Head of caudate nucleus (tissue), 42 donors: ENCODE measurements at regions not wholly inside any gene's neighbourhood (a gene's known extent, or its start where the extent isn't known, plus 50 kb on each side); places are given as distances from the start of the nearest gene placed in this dataset.
"Not testable (repeated sequence)": the region's sequence is repeated elsewhere in the genome, so short reads cannot be mapped to it uniquely, and the experiment has no call there.

ENCODE experiments used
- DNase-seq, 42 donors: peaks; one replicate each; pipeline versions ENCODE4 v3.0.0 to v3.0.0-alpha.2; 2020 to 2021; ENCODE audit warnings: mixed read lengths in 7 of 42
- intact Hi-C: fragments of 100-400 bp; cut with DNase I; formaldehyde crosslinking; loops from one replicate; pipeline ENCODE4 v1.15.0; 2022

DNA sequence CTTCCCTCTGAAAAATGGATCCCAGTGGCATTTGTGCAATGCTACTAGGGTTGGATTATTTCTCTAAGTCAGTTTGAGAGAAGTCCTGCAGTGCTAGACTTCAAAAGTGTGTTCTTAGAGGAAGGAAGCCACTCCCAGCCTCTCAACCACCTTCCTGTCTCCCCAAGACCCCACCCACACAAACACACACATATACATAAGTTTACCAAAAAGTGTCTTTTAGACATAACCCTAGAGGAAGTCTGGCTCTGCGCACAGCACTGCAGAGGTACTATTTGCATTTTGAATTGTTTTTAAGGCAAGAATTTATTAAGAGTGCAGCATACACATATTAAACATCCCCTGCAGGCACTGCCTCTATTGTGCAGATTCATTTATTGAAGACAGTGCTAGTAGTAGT is 127.3 kb downstream of the HHIPL2 start:
- intact Hi-C loops: no loop called here
- DNase-seq: no peak

GRCh38 chr1:222418654-222419053 is 129.2 kb downstream of the HHIPL2 start:
- intact Hi-C loops: no loop called here
- no peak for DNase-seq

DNA sequence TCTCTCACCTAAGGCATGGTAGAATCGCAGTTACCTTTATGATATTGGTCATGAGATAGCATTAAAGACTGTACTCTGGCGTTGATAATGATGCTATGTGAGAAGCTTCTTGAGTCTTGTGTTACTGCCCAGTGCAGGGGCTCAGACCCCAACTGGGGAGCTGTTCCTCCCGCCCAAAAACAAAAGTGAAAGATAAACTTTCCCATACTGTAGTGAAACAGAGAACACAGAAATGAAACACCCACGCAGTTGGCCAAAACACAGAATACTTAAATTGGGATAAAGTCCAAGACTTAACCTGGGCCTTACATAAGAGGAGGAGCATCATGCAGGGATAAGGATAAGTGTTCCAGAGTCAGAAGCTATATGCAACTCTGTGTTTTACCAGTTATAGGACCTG is 130.6 kb downstream of the HHIPL2 start:
- intact Hi-C loops: no loop called here
- no peak for DNase-seq

DNA sequence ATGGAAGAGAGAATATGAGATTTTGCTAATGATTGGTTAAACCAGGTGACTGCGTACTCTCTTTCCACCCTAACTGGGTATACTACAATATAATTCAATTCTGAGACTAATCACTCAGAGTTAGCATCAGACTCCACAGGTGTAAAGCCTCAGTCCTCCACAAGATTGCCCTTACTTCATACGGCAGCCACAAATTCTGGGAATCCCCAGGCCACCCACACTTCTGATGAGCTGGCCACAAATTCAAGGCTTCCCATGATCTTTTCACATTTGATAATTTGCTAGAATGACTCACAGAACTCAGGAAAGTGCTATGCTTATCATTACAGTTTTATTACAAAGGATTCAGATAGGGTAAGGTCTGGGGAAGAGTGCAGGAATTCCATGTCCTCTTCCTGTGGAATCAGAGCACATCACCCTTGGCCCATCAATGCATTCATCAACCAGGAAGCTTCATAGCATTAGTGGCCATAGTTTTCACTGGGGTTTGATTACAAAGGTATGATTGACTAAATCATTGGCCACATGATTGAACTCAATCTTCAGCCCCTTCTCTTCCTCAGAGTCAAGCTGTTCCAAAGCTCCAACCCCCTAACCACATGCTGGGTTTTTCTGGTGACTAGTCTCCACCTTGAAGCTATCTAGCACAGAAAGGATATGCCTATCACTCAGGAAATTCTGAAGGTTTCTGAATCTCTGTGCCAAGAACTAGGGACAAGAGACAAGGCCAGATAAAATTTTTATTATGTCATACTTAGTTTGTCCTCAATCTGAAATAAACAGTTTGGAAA is 131.7 kb downstream of the HHIPL2 start:
- intact Hi-C loops: no loop called here
- DNase-seq: no peak

- intact Hi-C loops: no loop called here
- DNase-seq: no peak
Observed at GRCh38 chr1:222415441-222415840, 132.5 kb downstream of the HHIPL2 start.

DNA sequence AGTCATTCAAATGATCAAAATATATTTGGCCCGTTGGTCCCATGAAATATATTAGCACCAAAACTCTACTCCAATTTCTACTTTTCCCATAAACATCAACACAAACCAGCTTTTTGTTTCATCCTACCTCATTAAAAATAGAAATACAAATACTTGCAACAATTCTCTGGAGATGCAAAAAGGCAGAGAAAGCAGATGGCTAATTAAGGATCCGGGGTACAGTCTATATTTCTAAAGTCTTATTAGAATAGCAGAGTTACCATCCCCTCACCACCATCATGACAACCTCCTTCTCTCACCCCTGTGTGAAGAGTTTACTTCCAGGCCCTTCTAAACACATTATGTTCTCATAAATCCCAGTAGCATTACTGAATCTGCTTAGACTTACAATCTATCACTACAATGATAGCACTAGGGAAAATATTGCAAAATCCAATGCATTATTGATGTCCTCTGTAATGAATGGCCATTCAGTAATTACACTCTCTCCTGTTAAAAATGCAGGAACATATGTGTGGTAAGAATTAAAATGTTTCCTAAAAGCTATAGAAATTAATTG is 133.8 kb downstream of the HHIPL2 start:
- intact Hi-C loops: no loop called here
- no peak for DNase-seq

GRCh38 chr1:222413436-222413835 is 134.5 kb downstream of the HHIPL2 start:
- intact Hi-C loops: no loop called here
- no peak for DNase-seq

GRCh38 chr1:222404710-222405109 is 143.2 kb downstream of the HHIPL2 start:
- intact Hi-C loops: no loop called here
- DNase-seq: no peak

DNA sequence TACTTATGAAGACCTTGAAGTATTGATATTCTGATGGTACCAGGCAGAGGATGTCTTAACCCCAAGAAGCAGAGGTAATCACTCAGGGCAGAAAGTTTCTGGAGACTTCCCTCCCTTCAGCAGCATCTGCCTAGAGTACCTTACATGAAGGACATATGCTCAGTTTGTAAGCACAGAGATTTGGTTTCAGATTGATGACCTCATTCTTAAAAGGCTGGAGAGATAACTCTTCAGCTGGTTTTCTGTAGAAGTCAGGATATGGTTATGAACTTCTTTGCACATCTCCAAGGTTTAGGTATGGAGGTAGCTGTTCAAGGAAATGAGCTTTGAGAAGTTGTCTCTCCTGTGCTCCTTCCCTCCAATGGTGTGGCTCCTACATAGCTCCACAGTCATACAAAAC is 148.7 kb downstream of the HHIPL2 start:
- intact Hi-C loops: no loop called here
- DNase-seq: no peak

DNA sequence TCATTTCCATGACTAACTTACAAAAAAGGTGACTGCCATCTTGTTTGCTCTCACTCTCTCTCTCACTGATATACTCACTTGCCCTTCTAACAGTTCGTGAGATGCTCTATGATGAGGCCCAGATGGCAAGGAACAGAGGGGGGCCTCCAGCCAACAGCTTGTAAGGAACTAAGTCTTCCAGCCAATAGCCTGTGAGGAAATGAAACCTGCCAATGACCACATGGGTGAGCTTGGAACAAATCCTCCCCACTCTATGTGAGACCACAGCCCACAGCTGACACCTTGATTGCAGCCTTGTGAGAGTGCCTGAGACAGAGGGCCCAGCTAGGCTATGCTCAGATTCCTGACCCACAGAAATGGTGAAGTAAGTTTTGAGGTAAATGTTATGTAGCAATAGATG is 153.7 kb downstream of the HHIPL2 start:
- DNase-seq: no peak

GRCh38 chr1:222392556-222392955 is 155.3 kb downstream of the HHIPL2 start:
- DNase-seq: no peak
- intact Hi-C loops: no loop called here

More for the DNA sequence above, 153.7 kb downstream of the HHIPL2 start:
- intact Hi-C loops: no loop called here

GRCh38 chr1:222390181-222390580 is 157.7 kb downstream of the HHIPL2 start:
- DNase-seq: no peak

DNA sequence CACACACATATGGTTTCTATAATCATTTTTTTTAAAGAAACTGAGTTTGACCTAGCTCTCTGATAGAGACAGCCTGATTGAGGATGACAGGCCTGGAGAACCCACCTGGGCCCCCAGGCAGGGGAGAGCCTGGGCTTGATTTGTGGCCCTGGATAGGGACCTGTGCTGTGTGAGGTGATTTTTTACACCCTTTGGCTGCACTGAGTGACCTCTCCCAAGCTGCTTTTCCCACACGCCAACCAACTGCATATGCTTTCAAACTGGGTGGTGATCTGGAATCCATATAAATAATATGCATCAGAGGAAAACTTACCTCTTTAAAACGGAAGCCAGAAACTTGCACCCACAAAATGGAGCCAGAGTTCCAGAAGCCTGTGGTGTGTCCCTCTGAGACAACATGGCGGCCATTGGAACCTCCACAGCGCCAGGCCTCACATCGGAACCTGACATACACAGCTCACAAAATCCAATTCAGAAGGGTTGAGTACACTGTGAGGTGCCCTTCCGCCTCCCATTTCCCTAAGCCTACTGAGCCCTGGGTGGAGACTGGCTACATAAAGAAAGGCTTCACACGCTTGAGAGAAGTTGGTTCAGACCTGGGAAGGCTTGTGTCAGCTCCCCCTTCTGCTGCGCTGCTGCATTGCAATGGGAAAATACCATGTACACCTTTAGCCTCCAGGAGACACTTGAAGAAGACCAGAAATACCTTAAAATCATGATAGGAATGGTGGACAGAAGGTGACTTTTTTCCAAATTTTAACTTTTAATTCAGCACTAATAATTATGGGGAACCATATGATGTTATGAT is 160.7 kb downstream of the HHIPL2 start:
- intact Hi-C loops: no loop called here
- no peak for DNase-seq

More at GRCh38 chr1:222390181-222390580, 157.7 kb downstream of the HHIPL2 start:
- intact Hi-C loops: no loop called here

DNA sequence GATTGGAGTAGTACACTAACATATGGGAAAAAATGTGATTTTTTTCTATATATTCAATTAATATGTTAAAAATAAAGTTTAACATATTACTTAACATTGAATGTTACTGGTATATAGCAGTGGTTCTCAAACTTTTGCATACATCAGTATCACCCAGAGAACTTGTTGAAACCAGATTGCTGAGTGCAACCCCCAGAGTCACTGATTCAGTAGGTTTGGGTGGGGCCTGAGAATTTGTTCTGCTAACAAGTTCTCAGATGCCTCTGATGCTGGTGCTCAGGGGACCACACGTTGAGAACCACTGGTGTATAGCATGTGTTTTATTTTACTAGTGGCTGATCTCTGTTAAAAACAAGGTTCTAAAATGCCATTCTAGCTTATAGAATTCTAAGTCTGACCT is 161.9 kb downstream of the HHIPL2 start:
- intact Hi-C loops: no loop called here
- no peak for DNase-seq

DNA sequence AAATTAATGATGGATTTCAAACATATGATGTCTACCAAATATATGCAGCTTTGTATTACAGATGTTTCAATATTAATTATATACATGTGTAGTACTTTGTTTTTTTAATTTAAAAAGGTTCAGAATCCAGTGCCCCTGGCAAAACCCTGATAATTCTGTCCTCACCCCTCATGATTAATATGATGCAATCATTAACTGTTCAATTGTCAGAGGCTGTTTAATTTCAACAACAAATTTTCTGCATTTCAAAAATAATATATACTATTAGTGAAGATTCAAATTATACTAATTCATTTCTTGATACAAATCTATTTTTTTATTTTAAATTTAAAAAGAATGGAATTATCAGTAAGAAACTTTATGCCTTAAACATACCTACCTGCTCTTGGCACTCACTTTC is 162.6 kb downstream of the HHIPL2 start:
- no peak for DNase-seq
- intact Hi-C loops: no loop called here

- no peak for DNase-seq
- intact Hi-C loops: no loop called here
Observed at GRCh38 chr1:222384531-222384930, 163.4 kb downstream of the HHIPL2 start.

DNA sequence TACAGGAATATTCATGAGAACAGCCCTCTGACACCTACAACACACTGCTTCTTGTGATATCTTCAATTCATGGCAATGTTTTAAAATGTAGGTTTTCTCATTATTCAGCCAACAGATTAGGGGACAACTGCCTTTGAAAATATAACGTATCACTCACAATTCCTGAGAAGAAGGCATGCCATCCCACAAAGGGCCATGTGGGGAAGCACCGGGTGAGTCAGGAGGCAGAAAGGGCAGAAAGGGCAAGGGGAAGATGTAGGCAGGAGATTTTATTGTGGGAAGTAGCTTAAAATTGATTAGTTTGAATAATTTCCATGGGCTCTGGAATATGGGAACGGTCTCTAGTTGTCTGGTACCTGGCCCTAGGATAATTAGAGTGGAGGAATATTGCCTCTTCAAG is 165.7 kb downstream of the HHIPL2 start:
- no peak for DNase-seq

DNA sequence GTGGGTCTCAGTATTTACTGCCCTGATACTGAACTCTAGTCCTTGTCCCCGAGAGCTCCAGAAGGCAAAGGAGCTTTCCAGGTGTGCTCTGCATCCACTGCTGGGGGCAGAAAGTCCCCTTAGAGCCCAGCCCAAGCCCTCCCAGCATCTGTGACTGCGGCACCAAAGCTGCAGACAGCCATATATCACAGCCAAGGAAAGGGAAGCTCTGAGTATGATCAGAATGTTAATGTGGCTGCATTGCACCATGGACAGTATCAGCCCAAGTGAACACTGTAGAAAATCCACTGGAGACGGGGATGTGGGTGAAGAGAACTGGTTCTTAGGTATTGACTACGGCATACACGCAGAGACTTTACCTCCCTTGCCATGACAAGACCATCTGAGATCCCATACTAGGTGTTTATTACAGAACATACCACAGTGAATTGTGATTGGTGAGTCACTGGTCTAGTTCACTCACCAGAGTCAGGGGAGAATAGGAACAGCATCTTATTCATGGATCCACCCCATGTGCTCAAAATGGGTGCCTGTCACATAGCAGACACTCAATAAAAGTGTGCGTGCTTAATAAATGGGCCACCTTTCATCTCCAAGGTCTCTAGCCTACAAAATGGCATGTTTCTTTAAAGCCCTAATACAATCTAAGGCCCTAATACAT is 170.3 kb downstream of the HHIPL2 start:
- DNase-seq: no peak

More for the DNA sequence above, 165.7 kb downstream of the HHIPL2 start:
- intact Hi-C loops: no loop called here

GRCh38 chr1:222376791-222377190 is 171.1 kb downstream of the HHIPL2 start:
- intact Hi-C loops, DNase-seq: not testable (repeated sequence)

More for the DNA sequence above, 170.3 kb downstream of the HHIPL2 start:
- intact Hi-C loops: no loop called here

DNA sequence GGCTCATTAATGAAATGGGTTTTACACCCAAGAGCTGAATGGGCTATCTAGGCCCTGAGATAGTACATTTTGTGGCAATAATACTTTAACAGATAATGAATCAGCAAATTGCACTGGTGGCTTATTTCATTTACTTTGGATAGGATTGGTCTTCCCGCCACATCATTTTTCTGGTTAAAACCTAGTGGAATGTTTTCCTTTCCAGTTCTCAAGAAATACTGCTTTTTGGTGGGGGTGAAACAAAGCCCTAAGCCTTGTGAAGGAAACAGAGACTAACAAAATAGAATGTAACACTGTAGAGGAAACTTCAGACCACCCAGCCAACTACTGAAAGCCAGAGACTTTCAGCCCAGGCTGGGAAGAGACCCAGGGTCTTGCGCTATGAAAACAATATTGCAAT is 172.2 kb downstream of the HHIPL2 start:
- intact Hi-C loops: no loop called here
- no peak for DNase-seq
